GM23338 (cell line): ENCODE measurements at regions not wholly inside any gene's neighbourhood (a gene's known extent, or its start where the extent isn't known, plus 50 kb on each side); places are given as distances from the start of the nearest gene placed in this dataset.

Source experiments
- ATAC-seq: fragments of 200-7000 bp; cut with Tn5 transposase; 3 replicates; pipeline ENCODE4 v1.9.1; 2020
- DNase-seq: peaks from one replicate; pipeline ENCODE4 v3.0.0-alpha.2; 2015; ENCODE audit warnings: low spot score
- H2AFZ ChIP-seq: fragments of 200-600 bp; sonication (generic); 2 replicates; pipeline ENCODE4 v1.8.0; 2016; ENCODE audit warnings: antibody characterized with exemption, mild to moderate bottlenecking, moderate library complexity
- H3F3A ChIP-seq: fragments of 200-600 bp; sonication (generic); replicated peaks from 2 replicates; pipeline ENCODE4 v1.8.0; 2017; ENCODE audit warnings: antibody characterized with exemption, mixed run types, low read depth
- H3K27ac ChIP-seq: fragments of 200-600 bp; sonication (generic); 2 replicates; pipeline ENCODE4 v1.6.1; 2016; ENCODE audit warnings: low read depth
- H3K27me3 ChIP-seq: fragments of 200-600 bp; sonication (generic); 2 replicates; pipeline ENCODE4 v1.8.0; 2016; ENCODE audit warnings: mild to moderate bottlenecking, mixed run types, moderate library complexity; ENCODE audit not compliant: insufficient read depth
- H3K36me3 ChIP-seq: fragments of 200-600 bp; sonication (generic); 2 replicates; pipeline ENCODE4 v1.8.0; 2016; ENCODE audit warnings: mild to moderate bottlenecking; ENCODE audit not compliant: insufficient read depth
- H3K4me1 ChIP-seq: fragments of 200-600 bp; sonication (generic); 2 replicates; pipeline ENCODE4 v1.8.0; 2016; ENCODE audit warnings: mild to moderate bottlenecking, moderate library complexity; ENCODE audit not compliant: insufficient read depth
- H3K4me2 ChIP-seq: fragments of 200-600 bp; sonication (generic); 2 replicates; pipeline ENCODE4 v1.7.1; 2017; ENCODE audit warnings: mixed run types
- H3K4me3 ChIP-seq: fragments of 200-600 bp; sonication (generic); 2 replicates; pipeline ENCODE4 v1.6.1; 2016; ENCODE audit warnings: mixed run types
- H3K79me2 ChIP-seq: fragments of 200-600 bp; sonication (generic); replicated peaks from 2 replicates; pipeline ENCODE4 v1.8.0; 2017; ENCODE audit warnings: mild to moderate bottlenecking; ENCODE audit not compliant: insufficient read depth
- H3K9me2 ChIP-seq: fragments of 200-600 bp; sonication (generic); 2 replicates; pipeline ENCODE4 v1.8.0; 2017; ENCODE audit not compliant: insufficient read depth
- H4K20me1 ChIP-seq: fragments of 200-600 bp; sonication (generic); replicated peaks from 2 replicates; pipeline ENCODE4 v1.8.0; 2017; ENCODE audit warnings: mild to moderate bottlenecking; ENCODE audit not compliant: insufficient read depth
- H3K27ac Mint-ChIP-seq: 2 replicates; pipeline ENCODE4 v1.8.0; 2020; ENCODE audit warnings: inconsistent platforms, mild to moderate bottlenecking, moderate library complexity, mixed read lengths
- H3K27me3 Mint-ChIP-seq: 3 replicates; pipeline ENCODE4 v1.8.0; 2022; ENCODE audit warnings: low read depth, mild to moderate bottlenecking, moderate library complexity, mixed read lengths, inconsistent platforms; ENCODE audit not compliant: insufficient read depth, poor library complexity
- H3K36me3 Mint-ChIP-seq: 3 replicates; pipeline ENCODE4 v1.8.0; 2021; ENCODE audit warnings: low read depth, mild to moderate bottlenecking, inconsistent platforms, moderate library complexity, mixed read lengths
- H3K4me1 Mint-ChIP-seq: 3 replicates; pipeline ENCODE4 v1.8.0; 2020; ENCODE audit warnings: mild to moderate bottlenecking, inconsistent platforms, mixed read lengths
- H3K4me3 Mint-ChIP-seq: 3 replicates; pipeline ENCODE4 v1.8.0; 2021; ENCODE audit warnings: moderate library complexity, mild to moderate bottlenecking, inconsistent platforms, mixed read lengths
- H3K9me3 Mint-ChIP-seq: 3 replicates; pipeline ENCODE4 v1.8.0; 2020; ENCODE audit warnings: moderate library complexity, mild to moderate bottlenecking, inconsistent platforms, mixed read lengths
- EZH2phosphoT487 ChIP-seq: fragments of 200-600 bp; sonication (generic); IDR thresholded peaks from one replicate; pipeline ENCODE4 v1.8.1; 2018; ENCODE audit warnings: antibody characterized with exemption; ENCODE audit not compliant: unreplicated experiment
- JUNB ChIP-seq: IDR thresholded peaks from one replicate; pipeline ENCODE4 v1.6.1; 2016; ENCODE audit warnings: antibody characterized with exemption; ENCODE audit not compliant: unreplicated experiment
- NANOG ChIP-seq: IDR thresholded peaks from 2 replicates; pipeline ENCODE4 v1.6.1; 2016; ENCODE audit warnings: antibody characterized with exemption, borderline replicate concordance
- STAT1 ChIP-seq: IDR thresholded peaks from one replicate; pipeline ENCODE4 v1.6.1; 2016; ENCODE audit warnings: antibody characterized with exemption; ENCODE audit not compliant: unreplicated experiment
- ZNF114 ChIP-seq: fragments of 250-450 bp; sonication (Bioruptor Pico); IDR thresholded peaks from 2 replicates; pipeline ENCODE4 v1.5.0; 2020; ENCODE audit warnings: mild to moderate bottlenecking, moderate library complexity
- ZNF331 ChIP-seq: fragments of 250-450 bp; sonication (Bioruptor Pico); IDR thresholded peaks from 2 replicates; pipeline ENCODE4 v1.5.0; 2020; ENCODE audit warnings: low read depth, mild to moderate bottlenecking, moderate library complexity
- TF ChIP-seq, protein P1 (sequence below), 2 experiments: fragments of 200-600 bp in 1 of 2; sonication (generic) in 1 of 2; conservative IDR thresholded peaks; 2 replicates each; pipeline versions ENCODE4 v1.5.1 to v1.6.1; 2016 to 2017; ENCODE audit warnings: antibody characterized with exemption in 2 of 2, low read depth in 2 of 2, mild to moderate bottlenecking in 2 of 2, moderate library complexity in 1 of 2
- TF ChIP-seq, protein P2 (sequence below): IDR thresholded peaks from 2 replicates; pipeline ENCODE4 v1.6.1; 2016; ENCODE audit warnings: antibody characterized with exemption

DNA sequence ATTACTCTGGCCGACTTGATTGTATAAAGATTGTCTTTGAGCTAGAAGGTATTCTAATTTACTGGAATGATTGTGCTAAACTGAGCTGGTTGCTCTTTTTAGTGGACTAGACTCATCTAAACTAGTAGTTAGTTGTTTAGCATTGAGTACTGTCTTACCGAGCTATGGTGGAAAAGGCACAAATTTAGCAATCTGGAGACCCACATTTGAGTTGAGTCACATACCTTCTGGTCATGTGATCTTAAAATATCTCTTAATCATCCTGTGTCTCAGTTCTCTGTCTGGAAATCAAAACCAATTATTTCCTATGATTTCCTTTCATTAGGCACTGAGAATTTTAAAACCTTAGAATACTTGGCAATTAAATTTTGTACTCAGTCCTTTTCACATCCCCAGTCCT, 349.5 kb downstream of the IRS2 start:
- no peak overlapping the region for H2AFZ ChIP-seq
- H3K4me2 ChIP-seq: no peak overlapping the region

DNA sequence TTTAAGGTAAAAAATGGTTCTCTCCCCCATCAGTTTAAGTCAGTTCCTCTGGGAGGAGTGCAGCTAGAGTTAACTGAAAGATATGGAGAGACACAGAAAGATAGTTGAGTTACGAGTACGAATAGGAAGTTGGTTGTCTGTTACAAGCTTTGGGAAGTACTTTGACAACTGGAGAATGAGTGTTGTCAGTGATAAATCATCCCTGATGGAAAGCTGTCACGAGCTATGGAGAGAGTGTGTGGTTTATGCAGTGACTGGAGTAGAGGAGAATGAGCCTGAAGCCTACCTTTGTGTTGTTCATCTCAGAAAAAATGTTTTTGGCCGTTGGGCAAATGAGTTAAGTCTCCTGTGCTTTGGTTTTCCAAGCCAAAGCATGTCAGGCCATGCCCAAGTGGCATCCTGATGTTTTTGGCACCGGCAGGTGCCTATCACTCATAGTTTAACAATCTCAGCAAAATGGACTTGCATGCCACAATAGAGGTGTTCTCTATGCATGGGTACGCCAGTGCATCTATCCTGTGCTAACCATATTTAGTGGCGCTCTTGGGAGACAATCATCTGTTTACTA, 350.2 kb downstream of the IRS2 start:
- DNase-seq (no peak), ATAC-seq (no peak)
- H3K4me3 ChIP-seq: no peak overlapping the region
- H3K36me3 Mint-ChIP-seq: peaks cover 16% of the 10 kb centered on the region
- peaks cover 2% of the 10 kb centered on the region; the same call in 1 of the 2 replicates for H3K9me2 ChIP-seq
- H2AFZ ChIP-seq: no peak overlapping the region
- no peaks in the 10 kb centered on the region for H3F3A ChIP-seq
- no peaks in the 10 kb centered on the region for H3K4me1 Mint-ChIP-seq
- no peak overlapping the region for H3K4me2 ChIP-seq
- H3K4me3 Mint-ChIP-seq: no peak overlapping the region
- H3K36me3 ChIP-seq: no peaks in the 10 kb centered on the region
- H3K9me3 Mint-ChIP-seq: peaks cover 27% of the 10 kb centered on the region
- H3K79me2 ChIP-seq: no peaks in the 10 kb centered on the region
- H3K27me3 Mint-ChIP-seq: peaks cover 2% of the 10 kb centered on the region
- no peaks in the 10 kb centered on the region for H3K4me1 ChIP-seq
- H3K27me3 ChIP-seq: no peaks in the 10 kb centered on the region
- H3K27ac Mint-ChIP-seq: no peak overlapping the region
- H4K20me1 ChIP-seq: no peaks in the 10 kb centered on the region
- no peak overlapping the region for H3K27ac ChIP-seq
- TF ChIP-seq EZH2phosphoT487 (no peak), JUNB (no peak), STAT1 (no peak)
- TF ChIP-seq, protein P1, sequence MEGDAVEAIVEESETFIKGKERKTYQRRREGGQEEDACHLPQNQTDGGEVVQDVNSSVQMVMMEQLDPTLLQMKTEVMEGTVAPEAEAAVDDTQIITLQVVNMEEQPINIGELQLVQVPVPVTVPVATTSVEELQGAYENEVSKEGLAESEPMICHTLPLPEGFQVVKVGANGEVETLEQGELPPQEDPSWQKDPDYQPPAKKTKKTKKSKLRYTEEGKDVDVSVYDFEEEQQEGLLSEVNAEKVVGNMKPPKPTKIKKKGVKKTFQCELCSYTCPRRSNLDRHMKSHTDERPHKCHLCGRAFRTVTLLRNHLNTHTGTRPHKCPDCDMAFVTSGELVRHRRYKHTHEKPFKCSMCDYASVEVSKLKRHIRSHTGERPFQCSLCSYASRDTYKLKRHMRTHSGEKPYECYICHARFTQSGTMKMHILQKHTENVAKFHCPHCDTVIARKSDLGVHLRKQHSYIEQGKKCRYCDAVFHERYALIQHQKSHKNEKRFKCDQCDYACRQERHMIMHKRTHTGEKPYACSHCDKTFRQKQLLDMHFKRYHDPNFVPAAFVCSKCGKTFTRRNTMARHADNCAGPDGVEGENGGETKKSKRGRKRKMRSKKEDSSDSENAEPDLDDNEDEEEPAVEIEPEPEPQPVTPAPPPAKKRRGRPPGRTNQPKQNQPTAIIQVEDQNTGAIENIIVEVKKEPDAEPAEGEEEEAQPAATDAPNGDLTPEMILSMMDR (conservative IDR thresholded peaks at IDR 0.05; ENCODE audit: low read depth in 2 of 2): no peak
- TF ChIP-seq, protein P2, sequence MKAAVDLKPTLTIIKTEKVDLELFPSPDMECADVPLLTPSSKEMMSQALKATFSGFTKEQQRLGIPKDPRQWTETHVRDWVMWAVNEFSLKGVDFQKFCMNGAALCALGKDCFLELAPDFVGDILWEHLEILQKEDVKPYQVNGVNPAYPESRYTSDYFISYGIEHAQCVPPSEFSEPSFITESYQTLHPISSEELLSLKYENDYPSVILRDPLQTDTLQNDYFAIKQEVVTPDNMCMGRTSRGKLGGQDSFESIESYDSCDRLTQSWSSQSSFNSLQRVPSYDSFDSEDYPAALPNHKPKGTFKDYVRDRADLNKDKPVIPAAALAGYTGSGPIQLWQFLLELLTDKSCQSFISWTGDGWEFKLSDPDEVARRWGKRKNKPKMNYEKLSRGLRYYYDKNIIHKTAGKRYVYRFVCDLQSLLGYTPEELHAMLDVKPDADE: no peak

More for the DNA sequence above, 349.5 kb downstream of the IRS2 start:
- H3F3A ChIP-seq: no peaks in the 10 kb centered on the region
- DNase-seq (no peak), ATAC-seq (no peak)
- Mint-ChIP-seq H3K36me3 (peaks cover 13% of the 10 kb centered on the region), H3K4me1 (no peaks in the 10 kb centered on the region), H3K27me3 (peaks cover 2% of the 10 kb centered on the region), H3K4me3 (no peak overlapping the region), H3K27ac (no peak overlapping the region), H3K9me3 (peaks cover 25% of the 10 kb centered on the region)
- H3K36me3 ChIP-seq: no peaks in the 10 kb centered on the region
- H3K9me2 ChIP-seq: no peaks in the 10 kb centered on the region
- H3K79me2 ChIP-seq: no peaks in the 10 kb centered on the region
- no peaks in the 10 kb centered on the region for H3K4me1 ChIP-seq
- TF ChIP-seq, protein P2: no peak
- TF ChIP-seq ZNF331 (CRISPR knock-in tag) (no peak), NANOG (no peak), EZH2phosphoT487 (no peak), JUNB (no peak), ZNF114 (CRISPR knock-in tag) (no peak), STAT1 (no peak)
- TF ChIP-seq, protein P1 (conservative IDR thresholded peaks at IDR 0.05; ENCODE audit: low read depth in 2 of 2): no peak
- H3K27ac ChIP-seq: no peak overlapping the region
- no peaks in the 10 kb centered on the region for H4K20me1 ChIP-seq
- H3K27me3 ChIP-seq: no peaks in the 10 kb centered on the region
- no peak overlapping the region for H3K4me3 ChIP-seq
